Upper lobe of right lung (tissue), 1 donor: ENCODE measurements at regions not wholly inside any gene's neighbourhood (a gene's known extent, or its start where the extent isn't known, plus 50 kb on each side); places are given as distances from the start of the nearest gene placed in this dataset.
"Not testable (repeated sequence)": the region's sequence is repeated elsewhere in the genome, so short reads cannot be mapped to it uniquely, and the experiment has no call there.

Experiments used
- ATAC-seq: fragments of 200-7000 bp; cut with Tn5 transposase; one replicate; pipeline ENCODE4 v1.9.1; 2020; ENCODE audit warnings: mild to moderate bottlenecking, moderate library complexity
- DNase-seq: peaks from one replicate; pipeline ENCODE4 v3.0.0-alpha.2; 2020
- H3K27ac ChIP-seq: fragments of 200-600 bp; one replicate; pipeline ENCODE4 v1.8.0; 2022
- H3K27me3 ChIP-seq: fragments of 200-600 bp; one replicate; pipeline ENCODE4 v1.8.0; 2022; ENCODE audit warnings: mild to moderate bottlenecking
- H3K36me3 ChIP-seq: fragments of 200-600 bp; one replicate; pipeline ENCODE4 v1.8.0; 2022
- H3K4me1 ChIP-seq: fragments of 200-600 bp; one replicate; pipeline ENCODE4 v1.8.0; 2022
- H3K4me3 ChIP-seq: fragments of 200-600 bp; one replicate; pipeline ENCODE4 v1.8.0; 2022; ENCODE audit warnings: mild to moderate bottlenecking
- H3K9me3 ChIP-seq: fragments of 200-600 bp; one replicate; pipeline ENCODE4 v1.8.0; 2022
- CTCF ChIP-seq: fragments of 200-600 bp; IDR thresholded peaks from one replicate; pipeline ENCODE4 v1.8.0; 2022; ENCODE audit warnings: antibody characterized with exemption
- intact Hi-C: fragments of 100-400 bp; cut with DNase I; formaldehyde crosslinking; loops from one replicate; pipeline ENCODE4 v1.11.0; 2022
- donor health status: DM: no; HTN: yes; CAD: no; lungs with severe emphysema.

GRCh38 chr5:112532654-112533360, 113.7 kb upstream of the EPB41L4A start:
- Histone ChIP-seq H3K4me1 (peaks cover 4% of the 10 kb centered on the region), H3K27me3 (no peaks in the 10 kb centered on the region), H3K27ac (peak overlapping the region; percentile 42), H3K4me3 (no peak overlapping the region), H3K36me3 (no peaks in the 10 kb centered on the region), H3K9me3 (no peaks in the 10 kb centered on the region)
- ATAC-seq (peak; percentile 50), DNase-seq (no peak)
- intact Hi-C loops, result no loop called here
- TF ChIP-seq CTCF, result no peak

- peaks cover 4% of the 10 kb centered on the region for H3K4me1 ChIP-seq
- TF ChIP-seq CTCF, result no peak
- H3K36me3 ChIP-seq, result no peaks in the 10 kb centered on the region
- H3K27ac ChIP-seq, result no peak overlapping the region
- DNase-seq (no peak), ATAC-seq (peak; percentile 70)
- H3K9me3 ChIP-seq, result no peaks in the 10 kb centered on the region
- H3K27me3 ChIP-seq, result no peaks in the 10 kb centered on the region
- no peak overlapping the region for H3K4me3 ChIP-seq
- intact Hi-C loops, result no loop called here
Observed at GRCh38 chr5:112533362-112533761, 114.3 kb upstream of the EPB41L4A start.

GRCh38 chr5:112534067-112534583, 115.0 kb upstream of the EPB41L4A start:
- TF ChIP-seq CTCF, result no peak
- intact Hi-C loops, result no loop called here
- Histone ChIP-seq H3K9me3 (no peaks in the 10 kb centered on the region), H3K4me3 (no peak overlapping the region), H3K36me3 (no peaks in the 10 kb centered on the region), H3K4me1 (peaks cover 4% of the 10 kb centered on the region), H3K27me3 (no peaks in the 10 kb centered on the region), H3K27ac (no peak overlapping the region)
- ATAC-seq, result peak; percentile 23
- no peak for DNase-seq

DNA sequence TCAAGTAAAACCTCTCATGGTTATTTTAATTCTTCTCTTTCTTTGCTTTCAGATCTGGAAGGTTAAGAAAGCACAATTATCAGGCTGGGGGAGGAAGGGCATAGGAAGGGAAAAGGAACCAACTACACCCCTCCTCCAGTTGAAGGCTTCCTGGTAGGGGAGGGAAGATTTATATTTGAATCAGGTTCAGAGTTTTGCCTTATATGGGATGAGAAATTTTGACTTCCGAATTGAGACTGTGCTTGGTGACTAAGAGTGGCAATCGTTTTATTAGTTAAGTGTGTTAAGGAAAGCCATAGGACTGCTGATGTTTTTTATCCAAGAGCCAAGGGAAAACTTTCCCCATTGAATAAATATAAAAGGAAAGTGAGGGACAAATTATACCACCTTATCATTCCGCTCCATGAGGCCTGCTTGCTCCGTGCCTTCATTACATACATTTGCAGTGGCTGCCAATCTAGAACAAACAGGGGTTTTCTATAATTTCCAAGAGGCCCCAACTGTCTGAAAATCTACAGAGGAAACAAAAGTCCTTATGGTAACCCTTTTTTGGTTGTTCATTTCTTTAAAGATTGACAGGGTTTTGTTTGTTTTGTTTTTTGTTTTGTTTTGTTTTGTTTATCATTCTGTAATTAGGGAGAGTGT, 115.7 kb upstream of the EPB41L4A start:
- intact Hi-C loops, result no loop called here
- H3K9me3 ChIP-seq, result no peaks in the 10 kb centered on the region
- no peaks in the 10 kb centered on the region for H3K27me3 ChIP-seq
- peaks cover 4% of the 10 kb centered on the region for H3K4me1 ChIP-seq
- no peak overlapping the region for H3K27ac ChIP-seq
- TF ChIP-seq CTCF, result no peak
- no peak overlapping the region for H3K4me3 ChIP-seq
- DNase-seq (no peak), ATAC-seq (peak; percentile 67)
- H3K36me3 ChIP-seq, result no peaks in the 10 kb centered on the region

DNA sequence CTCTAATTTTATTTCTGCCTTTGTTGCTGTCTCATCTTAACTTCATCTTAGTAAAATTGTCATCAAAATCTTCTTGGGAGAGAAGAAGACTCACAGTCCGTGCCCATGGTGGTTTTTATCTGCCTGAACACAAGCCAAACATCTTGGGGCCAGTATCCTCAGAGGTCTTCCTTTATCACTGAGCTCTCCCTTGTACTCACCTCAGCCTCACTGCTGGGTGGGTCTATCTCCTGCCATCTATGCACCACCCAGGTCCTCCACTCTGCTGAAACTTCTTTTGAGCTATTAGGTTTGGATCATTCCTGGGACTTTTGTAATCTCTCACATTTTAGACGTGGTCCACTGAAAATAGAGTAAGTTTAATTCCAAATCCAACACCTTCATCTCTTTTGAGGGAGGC, 116.3 kb upstream of the EPB41L4A start:
- intact Hi-C loops, result no loop called here
- H3K9me3 ChIP-seq, result no peaks in the 10 kb centered on the region
- no peak overlapping the region for H3K4me3 ChIP-seq
- ATAC-seq, result no peak
- H3K27me3 ChIP-seq, result no peaks in the 10 kb centered on the region
- peaks cover 4% of the 10 kb centered on the region for H3K4me1 ChIP-seq
- TF ChIP-seq CTCF, result no peak
- H3K36me3 ChIP-seq, result no peaks in the 10 kb centered on the region
- H3K27ac ChIP-seq, result no peak overlapping the region
- DNase-seq, result no peak

DNA sequence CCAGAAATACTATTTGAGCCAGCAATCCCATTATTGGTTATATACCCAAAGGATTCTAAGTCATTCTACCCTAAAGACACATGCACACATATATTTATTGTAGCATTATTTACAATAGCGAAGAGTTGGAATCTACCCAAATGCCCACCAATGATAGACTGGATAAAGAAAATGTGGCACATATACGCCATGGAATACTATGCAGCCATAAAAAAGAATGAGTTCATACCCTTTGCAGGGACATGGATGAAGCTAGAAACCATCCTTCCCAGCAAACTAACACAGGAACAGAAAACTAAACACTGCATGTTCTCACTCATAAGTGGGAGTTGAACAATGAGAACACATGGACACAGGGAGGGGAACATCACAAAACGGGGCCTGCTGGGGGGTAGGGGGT, 125.5 kb upstream of the EPB41L4A start:
- H3K4me3 ChIP-seq, intact Hi-C loops, H3K27me3 ChIP-seq, H3K36me3 ChIP-seq, ATAC-seq, H3K27ac ChIP-seq, H3K9me3 ChIP-seq, DNase-seq, H3K4me1 ChIP-seq: not testable (repeated sequence)
